MM.1S (cell line): ENCODE measurements at regions not wholly inside any gene's neighbourhood (a gene's known extent, or its start where the extent isn't known, plus 50 kb on each side); places are given as distances from the start of the nearest gene placed in this dataset.

Experiments used
- EZH2phosphoT487 ChIP-seq: fragments of 300-600 bp; sonication (generic); IDR thresholded peaks from 2 replicates; pipeline ENCODE4 v1.6.1; 2018; ENCODE audit warnings: antibody characterized with exemption, low read length
- TF ChIP-seq, protein P1 (sequence below): fragments of 300-600 bp; sonication (generic); IDR thresholded peaks from 2 replicates; pipeline ENCODE4 v1.5.1; 2016; ENCODE audit warnings: antibody characterized with exemption, low read length, mixed read lengths

DNA sequence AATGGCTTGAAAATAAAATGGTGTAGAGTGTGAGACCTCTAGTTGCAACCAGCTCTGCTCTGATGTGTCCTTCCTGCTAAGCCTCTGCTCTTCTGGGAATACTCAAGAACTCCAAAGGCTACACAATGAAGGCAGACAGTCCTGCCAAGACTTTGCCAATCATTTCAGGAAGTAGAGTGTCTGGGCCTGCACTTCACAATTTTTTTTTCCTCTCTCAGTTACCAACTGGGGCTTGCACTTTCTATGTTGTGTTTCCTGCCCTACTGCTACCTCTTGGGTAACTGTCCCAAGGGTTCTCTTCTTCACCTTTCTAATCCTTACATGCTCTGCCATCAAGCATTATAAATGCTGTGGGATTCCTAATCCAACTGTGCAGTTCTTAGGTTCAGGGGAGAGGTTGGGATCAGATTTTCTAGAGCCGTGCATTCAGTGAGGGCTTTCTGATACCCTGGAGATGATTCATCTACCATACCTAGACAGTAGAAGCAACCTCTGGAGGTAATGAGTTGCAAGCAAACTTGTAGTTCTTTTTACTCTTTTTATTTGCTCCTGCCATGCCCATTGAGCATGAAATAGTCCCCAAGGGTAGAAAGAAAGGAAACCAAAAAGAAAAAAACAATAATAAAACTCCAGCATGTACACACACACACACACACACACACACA, 365.9 kb downstream of the MLLT3 start:
- TF ChIP-seq, protein P1, sequence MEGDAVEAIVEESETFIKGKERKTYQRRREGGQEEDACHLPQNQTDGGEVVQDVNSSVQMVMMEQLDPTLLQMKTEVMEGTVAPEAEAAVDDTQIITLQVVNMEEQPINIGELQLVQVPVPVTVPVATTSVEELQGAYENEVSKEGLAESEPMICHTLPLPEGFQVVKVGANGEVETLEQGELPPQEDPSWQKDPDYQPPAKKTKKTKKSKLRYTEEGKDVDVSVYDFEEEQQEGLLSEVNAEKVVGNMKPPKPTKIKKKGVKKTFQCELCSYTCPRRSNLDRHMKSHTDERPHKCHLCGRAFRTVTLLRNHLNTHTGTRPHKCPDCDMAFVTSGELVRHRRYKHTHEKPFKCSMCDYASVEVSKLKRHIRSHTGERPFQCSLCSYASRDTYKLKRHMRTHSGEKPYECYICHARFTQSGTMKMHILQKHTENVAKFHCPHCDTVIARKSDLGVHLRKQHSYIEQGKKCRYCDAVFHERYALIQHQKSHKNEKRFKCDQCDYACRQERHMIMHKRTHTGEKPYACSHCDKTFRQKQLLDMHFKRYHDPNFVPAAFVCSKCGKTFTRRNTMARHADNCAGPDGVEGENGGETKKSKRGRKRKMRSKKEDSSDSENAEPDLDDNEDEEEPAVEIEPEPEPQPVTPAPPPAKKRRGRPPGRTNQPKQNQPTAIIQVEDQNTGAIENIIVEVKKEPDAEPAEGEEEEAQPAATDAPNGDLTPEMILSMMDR, result no peak
- no peak for TF ChIP-seq EZH2phosphoT487
